Breast epithelium (tissue), 3 donors: ENCODE measurements at regions not wholly inside any gene's neighbourhood (a gene's known extent, or its start where the extent isn't known, plus 50 kb on each side); places are given as distances from the start of the nearest gene placed in this dataset.

Experiments
- POLR2A ChIP-seq: fragments of 450-650 bp; IDR thresholded peaks from one replicate; pipeline ENCODE4 v1.6.1; 2016; ENCODE audit warnings: antibody characterized with exemption, mild to moderate bottlenecking, moderate library complexity
- POLR2AphosphoS5 ChIP-seq, 3 donors: sonication (generic); formaldehyde crosslinking; IDR thresholded peaks; one replicate each; pipeline ENCODE4 v1.6.1; 2017; ENCODE audit warnings: antibody characterized with exemption in 3 of 3
- TF ChIP-seq, protein P1 (sequence below), 3 donors: fragments of 450-650 bp; IDR thresholded peaks; one replicate each; pipeline ENCODE4 v1.5.1; 2016 to 2017; ENCODE audit warnings: antibody characterized with exemption in 3 of 3, mild to moderate bottlenecking in 3 of 3, moderate library complexity in 3 of 3

- TF ChIP-seq, protein P1, sequence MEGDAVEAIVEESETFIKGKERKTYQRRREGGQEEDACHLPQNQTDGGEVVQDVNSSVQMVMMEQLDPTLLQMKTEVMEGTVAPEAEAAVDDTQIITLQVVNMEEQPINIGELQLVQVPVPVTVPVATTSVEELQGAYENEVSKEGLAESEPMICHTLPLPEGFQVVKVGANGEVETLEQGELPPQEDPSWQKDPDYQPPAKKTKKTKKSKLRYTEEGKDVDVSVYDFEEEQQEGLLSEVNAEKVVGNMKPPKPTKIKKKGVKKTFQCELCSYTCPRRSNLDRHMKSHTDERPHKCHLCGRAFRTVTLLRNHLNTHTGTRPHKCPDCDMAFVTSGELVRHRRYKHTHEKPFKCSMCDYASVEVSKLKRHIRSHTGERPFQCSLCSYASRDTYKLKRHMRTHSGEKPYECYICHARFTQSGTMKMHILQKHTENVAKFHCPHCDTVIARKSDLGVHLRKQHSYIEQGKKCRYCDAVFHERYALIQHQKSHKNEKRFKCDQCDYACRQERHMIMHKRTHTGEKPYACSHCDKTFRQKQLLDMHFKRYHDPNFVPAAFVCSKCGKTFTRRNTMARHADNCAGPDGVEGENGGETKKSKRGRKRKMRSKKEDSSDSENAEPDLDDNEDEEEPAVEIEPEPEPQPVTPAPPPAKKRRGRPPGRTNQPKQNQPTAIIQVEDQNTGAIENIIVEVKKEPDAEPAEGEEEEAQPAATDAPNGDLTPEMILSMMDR (IDR thresholded peaks at IDR 0.05), result no peak
- TF ChIP-seq POLR2A, result no peak
- TF ChIP-seq POLR2AphosphoS5 (IDR thresholded peaks at IDR 0.05), result no peak
Observed at GRCh38 chr16:50997679-50998078, 153.4 kb downstream of the SALL1 start.
